ENCODE measurements at regions not wholly inside any gene's neighbourhood (a gene's known extent, or its start where the extent isn't known, plus 50 kb on each side); places are given as distances from the start of the nearest gene placed in this dataset.
A peak's percentile ranks its signal among the peaks of the same experiment; 100 is the strongest.

DNA sequence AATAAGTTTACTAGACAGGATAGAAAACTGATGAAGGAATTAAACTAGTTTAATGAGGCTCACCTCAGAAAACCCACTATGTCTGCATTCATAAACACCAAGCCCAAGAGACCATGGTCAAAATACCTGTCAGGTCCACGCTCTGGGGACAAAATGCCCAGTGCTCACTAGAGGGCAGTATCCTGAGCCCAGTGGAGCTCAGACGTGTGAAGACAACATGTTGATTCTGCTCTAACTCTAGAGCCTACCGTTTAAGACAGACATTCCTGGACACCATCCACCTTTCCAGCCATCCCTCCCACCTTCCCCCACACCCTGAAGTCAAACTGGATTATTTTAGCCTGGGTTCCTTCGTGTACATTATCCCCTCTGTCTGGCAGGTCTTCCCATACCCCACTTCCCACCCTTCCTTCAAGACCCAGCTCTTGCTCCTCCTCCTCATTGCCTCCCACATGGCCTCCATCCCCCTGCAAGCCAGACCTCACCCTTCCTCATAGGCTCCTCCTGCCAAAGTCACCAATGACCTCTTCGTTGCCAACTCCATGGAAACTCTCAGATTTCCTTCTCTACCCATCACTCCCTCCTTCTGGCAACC is 142.3 kb upstream of the FSTL4 start:
- in situ Hi-C loops (cut with MboI) (no loop called here), intact Hi-C loops (cut with micrococcal nuclease; ENCODE audit: unreplicated experiment) (loop anchor here (1.0 to 5.0 kb wide), 2 partner anchors 115 to 188 kb away; no protein-coding TSS in a partner anchor)
- peak; percentile 96 for ATAC-seq
- DNase-seq (ENCODE audit: low read depth, low spot score): peak; percentile 11
- CTCF ChIA-PET: interaction anchor here (0.5 to 8.8 kb wide), 19 partner anchors 10 to 328 kb away, joined by 3 to 156 read pairs (median 3); no protein-coding TSS in a partner anchor
- no peaks in the 10 kb centered on the region for H3K36me3 ChIP-seq (ENCODE audit: control insufficient read depth in 2 of 2, insufficient read depth in 2 of 2, low read length in 1 of 2)
- FAIRE-seq: peak; percentile 23
- H3K79me2 ChIP-seq (ENCODE audit: control insufficient read depth, insufficient read depth, low read length): no peaks in the 10 kb centered on the region
- no peaks in the 10 kb centered on the region for H3K9me3 ChIP-seq (replicated peaks; ENCODE audit: control insufficient read depth, insufficient read depth, low read length)
- H3K4me3 ChIP-seq: no peak overlapping the region
- BruUV-seq (replicated peaks): no TSS peak
- no peaks in the 10 kb centered on the region for H4K20me1 ChIP-seq (ENCODE audit: control insufficient read depth, insufficient read depth)
- no peaks in the 10 kb centered on the region for H3K4me1 ChIP-seq (ENCODE audit: control insufficient read depth, insufficient read depth, low read length)
- H3K27ac ChIP-seq (ENCODE audit: control insufficient read depth, insufficient read depth): no peak overlapping the region
- no peak overlapping the region for H2AFZ ChIP-seq (ENCODE audit: control insufficient read depth, low read depth, low read length)
- TF ChIP-seq, protein P1, sequence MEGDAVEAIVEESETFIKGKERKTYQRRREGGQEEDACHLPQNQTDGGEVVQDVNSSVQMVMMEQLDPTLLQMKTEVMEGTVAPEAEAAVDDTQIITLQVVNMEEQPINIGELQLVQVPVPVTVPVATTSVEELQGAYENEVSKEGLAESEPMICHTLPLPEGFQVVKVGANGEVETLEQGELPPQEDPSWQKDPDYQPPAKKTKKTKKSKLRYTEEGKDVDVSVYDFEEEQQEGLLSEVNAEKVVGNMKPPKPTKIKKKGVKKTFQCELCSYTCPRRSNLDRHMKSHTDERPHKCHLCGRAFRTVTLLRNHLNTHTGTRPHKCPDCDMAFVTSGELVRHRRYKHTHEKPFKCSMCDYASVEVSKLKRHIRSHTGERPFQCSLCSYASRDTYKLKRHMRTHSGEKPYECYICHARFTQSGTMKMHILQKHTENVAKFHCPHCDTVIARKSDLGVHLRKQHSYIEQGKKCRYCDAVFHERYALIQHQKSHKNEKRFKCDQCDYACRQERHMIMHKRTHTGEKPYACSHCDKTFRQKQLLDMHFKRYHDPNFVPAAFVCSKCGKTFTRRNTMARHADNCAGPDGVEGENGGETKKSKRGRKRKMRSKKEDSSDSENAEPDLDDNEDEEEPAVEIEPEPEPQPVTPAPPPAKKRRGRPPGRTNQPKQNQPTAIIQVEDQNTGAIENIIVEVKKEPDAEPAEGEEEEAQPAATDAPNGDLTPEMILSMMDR (IDR thresholded peaks at IDR 0.05 in 2 of 3, conservative IDR thresholded peaks at IDR 0.05 in 1 of 3; ENCODE audit: control insufficient read depth in 2 of 3, extremely low read depth in 1 of 3, insufficient read depth in 1 of 3, low read depth in 3 of 3, low read length in 3 of 3): peak; percentile 63 to 68 (median 65)
- TF ChIP-seq NFXL1 (IDR thresholded peaks at IDR 0.05; ENCODE audit: borderline replicate concordance) (no peak), WRNIP1 (IDR thresholded peaks at IDR 0.05; ENCODE audit: borderline replicate concordance, low read depth, low read length) (no peak), RAD21 (IDR thresholded peaks at IDR 0.05; ENCODE audit: insufficient read depth, low read depth, low read length) (peak; percentile 58), SMC3 (IDR thresholded peaks at IDR 0.05; ENCODE audit: borderline replicate concordance, low read length) (peak; percentile 74)
- 3% methylated on average over 5 of the region's 5 CpGs for WGBS (ENCODE audit: insufficient coverage, insufficient replicate concordance, low lambda C conversion rate, missing lambda C conversion rate)
- SMC1A ChIA-PET (ENCODE audit: uncharacterized antibody, unreplicated experiment): interaction anchor here (0.8 to 4.2 kb wide), 14 partner anchors 8 to 202 kb away, joined by 3 to 51 read pairs (median 4); no protein-coding TSS in a partner anchor
- H3K9ac ChIP-seq (ENCODE audit: control insufficient read depth, insufficient read depth, low read length): no peak overlapping the region
- no peak overlapping the region for H3K4me2 ChIP-seq (ENCODE audit: control insufficient read depth, insufficient read depth)
- RAD21 ChIA-PET (ENCODE audit: unreplicated experiment): interaction anchor here (0.6 to 3.8 kb wide), 9 partner anchors 36 to 331 kb away, joined by 3 to 43 read pairs (median 4); no protein-coding TSS in a partner anchor
- POLR2A ChIA-PET: interaction anchor here (0.5 to 0.6 kb wide), 2 partner anchors 27 to 55 kb away, joined by 3 read pairs; no protein-coding TSS in a partner anchor
- no peaks in the 10 kb centered on the region; a peak in 3 of 4 replicates for H3K27me3 ChIP-seq (replicated peaks in 1 of 2; ENCODE audit: control insufficient read depth in 2 of 2, insufficient read depth in 2 of 2, low read length in 1 of 2)
